ENCODE measurements at regions not wholly inside any gene's neighbourhood (a gene's known extent, or its start where the extent isn't known, plus 50 kb on each side); places are given as distances from the start of the nearest gene placed in this dataset.
"Not testable (repeated sequence)": the region's sequence is repeated elsewhere in the genome, so short reads cannot be mapped to it uniquely, and the experiment has no call there.

DNA sequence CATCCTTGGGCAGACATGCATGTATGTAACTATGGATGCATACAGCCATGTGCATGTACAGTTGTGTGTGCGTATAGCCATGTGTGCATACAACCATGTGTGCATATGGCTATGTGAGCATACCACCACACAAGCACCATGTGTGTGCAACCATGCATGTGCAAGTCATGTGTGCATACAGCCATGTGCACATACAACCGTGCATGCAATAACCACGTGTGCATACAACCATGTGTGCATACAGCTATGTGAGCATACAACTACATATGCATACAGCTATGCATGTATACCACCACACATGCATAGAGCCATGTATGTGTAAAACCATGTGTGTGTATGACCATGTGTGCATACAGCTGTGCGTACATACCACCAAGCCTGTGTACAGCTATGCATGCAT lies 185.7 kb downstream of the BANP start:
- H4K20me1 ChIP-seq (ENCODE audit: insufficient read depth, low read length); H3K79me2 ChIP-seq (ENCODE audit: insufficient read depth, low read depth, low read length); H3K9me3 ChIP-seq (ENCODE audit: low read length); H3K9me2 ChIP-seq (ENCODE audit: insufficient read depth, low read length); H3K27ac ChIP-seq (ENCODE audit: low read depth, low read length, poor library complexity, severe bottlenecking); H2AFZ ChIP-seq (ENCODE audit: low read length); CTCF ChIA-PET (ENCODE audit: unreplicated experiment); DNase-seq (ENCODE audit: low spot score); H3K4me2 ChIP-seq (ENCODE audit: low read length); POLR2A ChIA-PET; H3K4me1 ChIP-seq (ENCODE audit: insufficient read depth, low read length, poor library complexity, severe bottlenecking); intact Hi-C loops (cut with micrococcal nuclease; ENCODE audit: unreplicated experiment); H3K36me3 ChIP-seq (ENCODE audit: insufficient read depth, low read length); BruUV-seq (replicated peaks); H3K4me3 ChIP-seq (ENCODE audit: low read depth, low read length, poor library complexity, severe bottlenecking): not testable (repeated sequence)

DNA sequence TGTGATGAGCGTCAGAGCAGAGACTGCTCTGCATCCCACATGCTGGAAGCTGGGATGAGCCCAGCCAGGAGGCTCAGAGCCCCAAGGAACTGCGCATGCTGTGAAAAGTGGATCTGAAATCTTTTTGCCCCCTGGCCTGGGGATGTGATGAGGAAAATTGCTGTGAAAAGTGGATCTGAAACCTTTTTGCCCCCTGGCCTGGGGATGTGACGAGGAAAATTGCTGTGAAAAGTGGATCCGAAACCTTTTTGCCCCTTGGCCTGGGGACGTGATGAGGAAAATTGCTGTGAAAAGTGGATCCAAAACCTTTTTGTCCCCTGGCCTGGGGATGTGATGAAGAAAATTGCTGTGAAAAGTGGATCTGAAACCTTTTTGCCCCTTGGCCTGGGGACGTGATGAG lies 187.9 kb downstream of the BANP start:
- intact Hi-C loops (cut with micrococcal nuclease; ENCODE audit: unreplicated experiment); H3K4me1 ChIP-seq (ENCODE audit: insufficient read depth, low read length, poor library complexity, severe bottlenecking); H3K79me2 ChIP-seq (ENCODE audit: insufficient read depth, low read depth, low read length); H3K4me3 ChIP-seq (ENCODE audit: low read depth, low read length, poor library complexity, severe bottlenecking); BruUV-seq (replicated peaks); POLR2A ChIA-PET; H3K4me2 ChIP-seq (ENCODE audit: low read length); DNase-seq (ENCODE audit: low spot score); H3K9me3 ChIP-seq (ENCODE audit: low read length); H4K20me1 ChIP-seq (ENCODE audit: insufficient read depth, low read length); H2AFZ ChIP-seq (ENCODE audit: low read length); H3K36me3 ChIP-seq (ENCODE audit: insufficient read depth, low read length); H3K9me2 ChIP-seq (ENCODE audit: insufficient read depth, low read length); H3K27ac ChIP-seq (ENCODE audit: low read depth, low read length, poor library complexity, severe bottlenecking); CTCF ChIA-PET (ENCODE audit: unreplicated experiment): not testable (repeated sequence)

DNA sequence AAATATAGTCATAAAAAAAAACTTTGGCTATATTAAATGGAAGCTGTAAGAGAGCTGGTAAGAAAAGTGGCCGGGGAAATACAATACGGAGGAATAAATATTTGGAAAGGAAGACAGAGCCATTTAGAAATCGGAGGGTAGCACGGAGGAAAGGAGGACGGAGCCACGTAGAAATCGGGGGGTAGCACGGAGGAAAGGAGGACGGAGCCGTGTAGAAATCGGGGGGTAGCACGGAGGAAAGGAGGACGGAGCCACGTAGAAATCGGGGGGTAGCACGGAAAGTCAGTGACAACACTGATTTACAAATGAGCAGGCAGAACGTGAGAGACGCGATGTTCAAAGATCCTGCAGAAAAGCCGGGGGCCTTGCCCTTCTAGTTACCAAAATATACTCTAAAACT lies 189.0 kb downstream of the BANP start:
- H3K27ac ChIP-seq (ENCODE audit: low read depth, low read length, poor library complexity, severe bottlenecking); intact Hi-C loops (cut with micrococcal nuclease; ENCODE audit: unreplicated experiment); H3K9me3 ChIP-seq (ENCODE audit: low read length); H3K4me1 ChIP-seq (ENCODE audit: insufficient read depth, low read length, poor library complexity, severe bottlenecking); H3K36me3 ChIP-seq (ENCODE audit: insufficient read depth, low read length); H3K4me3 ChIP-seq (ENCODE audit: low read depth, low read length, poor library complexity, severe bottlenecking); BruUV-seq (replicated peaks); H3K79me2 ChIP-seq (ENCODE audit: insufficient read depth, low read depth, low read length); POLR2A ChIA-PET; DNase-seq (ENCODE audit: low spot score); H4K20me1 ChIP-seq (ENCODE audit: insufficient read depth, low read length); CTCF ChIA-PET (ENCODE audit: unreplicated experiment); H2AFZ ChIP-seq (ENCODE audit: low read length); H3K9me2 ChIP-seq (ENCODE audit: insufficient read depth, low read length); H3K4me2 ChIP-seq (ENCODE audit: low read length): not testable (repeated sequence)

DNA sequence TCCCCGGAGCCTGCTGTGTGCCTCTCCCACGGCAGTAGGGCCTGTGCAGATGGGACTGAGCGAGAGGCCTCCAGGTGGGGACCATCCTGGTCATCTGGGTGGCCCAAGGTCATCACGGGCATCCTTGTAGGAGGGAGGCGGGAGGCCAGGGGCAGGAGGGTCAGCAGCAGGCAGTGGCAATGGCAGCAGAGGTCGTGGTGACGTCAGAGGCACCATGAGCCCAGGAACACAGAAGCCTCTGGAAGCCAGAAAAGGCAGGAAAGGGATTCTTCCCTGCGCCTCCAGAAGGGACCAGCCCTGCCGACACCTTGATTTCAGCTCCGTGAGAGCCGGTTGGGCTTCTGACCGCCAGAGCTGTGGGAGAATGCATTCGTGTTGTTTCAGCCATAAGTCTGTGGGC lies 190.3 kb downstream of the BANP start:
- Histone ChIP-seq H2AFZ (ENCODE audit: low read length) (no peak overlapping the region), H3K27ac (ENCODE audit: low read depth, low read length, poor library complexity, severe bottlenecking) (no peak overlapping the region), H3K9me2 (ENCODE audit: insufficient read depth, low read length) (no peaks in the 10 kb centered on the region), H3K36me3 (ENCODE audit: insufficient read depth, low read length) (no peaks in the 10 kb centered on the region), H3K4me3 (ENCODE audit: low read depth, low read length, poor library complexity, severe bottlenecking) (no peak overlapping the region), H3K4me2 (ENCODE audit: low read length) (no peak overlapping the region), H3K79me2 (ENCODE audit: insufficient read depth, low read depth, low read length) (no peaks in the 10 kb centered on the region), H4K20me1 (ENCODE audit: insufficient read depth, low read length) (no peaks in the 10 kb centered on the region), H3K9me3 (ENCODE audit: low read length) (0 out of 2 replicates have a peak, but pooled peaks cover 3% of the 10 kb centered on the region), H3K4me1 (ENCODE audit: insufficient read depth, low read length, poor library complexity, severe bottlenecking) (no peaks in the 10 kb centered on the region)
- TF ChIP-seq, protein P1, sequence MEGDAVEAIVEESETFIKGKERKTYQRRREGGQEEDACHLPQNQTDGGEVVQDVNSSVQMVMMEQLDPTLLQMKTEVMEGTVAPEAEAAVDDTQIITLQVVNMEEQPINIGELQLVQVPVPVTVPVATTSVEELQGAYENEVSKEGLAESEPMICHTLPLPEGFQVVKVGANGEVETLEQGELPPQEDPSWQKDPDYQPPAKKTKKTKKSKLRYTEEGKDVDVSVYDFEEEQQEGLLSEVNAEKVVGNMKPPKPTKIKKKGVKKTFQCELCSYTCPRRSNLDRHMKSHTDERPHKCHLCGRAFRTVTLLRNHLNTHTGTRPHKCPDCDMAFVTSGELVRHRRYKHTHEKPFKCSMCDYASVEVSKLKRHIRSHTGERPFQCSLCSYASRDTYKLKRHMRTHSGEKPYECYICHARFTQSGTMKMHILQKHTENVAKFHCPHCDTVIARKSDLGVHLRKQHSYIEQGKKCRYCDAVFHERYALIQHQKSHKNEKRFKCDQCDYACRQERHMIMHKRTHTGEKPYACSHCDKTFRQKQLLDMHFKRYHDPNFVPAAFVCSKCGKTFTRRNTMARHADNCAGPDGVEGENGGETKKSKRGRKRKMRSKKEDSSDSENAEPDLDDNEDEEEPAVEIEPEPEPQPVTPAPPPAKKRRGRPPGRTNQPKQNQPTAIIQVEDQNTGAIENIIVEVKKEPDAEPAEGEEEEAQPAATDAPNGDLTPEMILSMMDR (conservative IDR thresholded peaks at IDR 0.05; ENCODE audit: low read length), result no peak
- TF ChIP-seq EZH2phosphoT487 (IDR thresholded peaks at IDR 0.05; ENCODE audit: borderline replicate concordance, low read depth, low read length), result no peak
- intact Hi-C loops (cut with micrococcal nuclease; ENCODE audit: unreplicated experiment), result no loop called here
- ChIA-PET POLR2A (no interaction called here), CTCF (ENCODE audit: unreplicated experiment) (no interaction called here)
- no TSS peak for BruUV-seq (replicated peaks)
- no peak for DNase-seq (ENCODE audit: low spot score)

GRCh38 chr16:88142056-88142935 lies 191.1 kb downstream of the BANP start:
- POLR2A ChIA-PET, result interaction anchor here (0.6 kb wide), 1 partner anchor 425 kb away, joined by 3 read pairs; no protein-coding TSS in a partner anchor
- intact Hi-C loops (cut with micrococcal nuclease; ENCODE audit: unreplicated experiment), result not testable (repeated sequence)

More at GRCh38 chr16:88142056-88142935, 191.1 kb downstream of the BANP start:
- CTCF ChIA-PET (ENCODE audit: unreplicated experiment); H3K4me2 ChIP-seq (ENCODE audit: low read length); H3K36me3 ChIP-seq (ENCODE audit: insufficient read depth, low read length); H2AFZ ChIP-seq (ENCODE audit: low read length); H3K9me2 ChIP-seq (ENCODE audit: insufficient read depth, low read length); H3K4me1 ChIP-seq (ENCODE audit: insufficient read depth, low read length, poor library complexity, severe bottlenecking); DNase-seq (ENCODE audit: low spot score); BruUV-seq (replicated peaks); H3K4me3 ChIP-seq (ENCODE audit: low read depth, low read length, poor library complexity, severe bottlenecking); H3K27ac ChIP-seq (ENCODE audit: low read depth, low read length, poor library complexity, severe bottlenecking); H3K9me3 ChIP-seq (ENCODE audit: low read length); H3K79me2 ChIP-seq (ENCODE audit: insufficient read depth, low read depth, low read length); H4K20me1 ChIP-seq (ENCODE audit: insufficient read depth, low read length): not testable (repeated sequence)

All from OCI-LY7 (cell line).